GM12878 (cell line): ENCODE measurements at regions not wholly inside any gene's neighbourhood (a gene's known extent, or its start where the extent isn't known, plus 50 kb on each side); places are given as distances from the start of the nearest gene placed in this dataset.

ENCODE experiments used
- CEBPZ ChIP-seq: fragments of 150-350 bp; IDR thresholded peaks from 2 replicates; pipeline ENCODE4 v1.6.1; 2016; ENCODE audit warnings: low read depth, low read length
- CHD4 ChIP-seq: fragments of 200-600 bp; sonication (generic); IDR thresholded peaks from 2 replicates; pipeline ENCODE4 v1.6.1; 2016; ENCODE audit warnings: mild to moderate bottlenecking
- ETV6 ChIP-seq, 2 experiments: fragments of 450-650 bp in 1 of 2; IDR thresholded peaks in 1 of 2; conservative IDR thresholded peaks in 1 of 2; 2 replicates each; pipeline ENCODE4 v1.6.1; 2014; ENCODE audit warnings: antibody characterized with exemption in 1 of 2, borderline replicate concordance in 1 of 2, low read depth in 1 of 2, mild to moderate bottlenecking in 1 of 2, moderate library complexity in 1 of 2
- EZH2 ChIP-seq: IDR thresholded peaks from 2 replicates; pipeline ENCODE4 v1.6.1; 2012; ENCODE audit warnings: low read depth, mild to moderate bottlenecking, control low read depth, inconsistent platforms, low read length, borderline replicate concordance; ENCODE audit not compliant: control insufficient read depth
- HDAC2 ChIP-seq: fragments of 200-600 bp; sonication (generic); IDR thresholded peaks from 2 replicates; pipeline ENCODE4 v1.6.1; 2017
- KDM1A ChIP-seq: fragments of 200-600 bp; sonication (generic); IDR thresholded peaks from 2 replicates; pipeline ENCODE4 v1.6.1; 2016; ENCODE audit warnings: borderline replicate concordance
- MXI1 ChIP-seq: fragments of 150-350 bp; IDR thresholded peaks from 2 replicates; pipeline ENCODE4 v1.6.1; 2011; ENCODE audit warnings: low read depth, mild to moderate bottlenecking, inconsistent platforms, low read length, improper control_type of control experiment
- MYC ChIP-seq: IDR thresholded peaks from 2 replicates; pipeline ENCODE4 v1.6.1; 2011; ENCODE audit warnings: mild to moderate bottlenecking, low read length, moderate library complexity, inconsistent platforms; ENCODE audit not compliant: insufficient read depth, insufficient replicate concordance, insufficient read length, severe bottlenecking
- NFIC ChIP-seq: IDR thresholded peaks from 2 replicates; pipeline ENCODE4 v1.6.1; 2012; ENCODE audit warnings: low read depth, mild to moderate bottlenecking, inconsistent platforms, low read length, moderate library complexity
- TCF7 ChIP-seq: IDR thresholded peaks from 2 replicates; pipeline ENCODE4 v1.6.1; 2014; ENCODE audit warnings: antibody characterized with exemption, borderline replicate concordance
- ZNF217 ChIP-seq: fragments of 450-650 bp; IDR thresholded peaks from 2 replicates; pipeline ENCODE4 v1.6.1; 2017; ENCODE audit warnings: antibody characterized with exemption, mild to moderate bottlenecking
- TF ChIP-seq, protein P1 (sequence below): IDR thresholded peaks from 2 replicates; pipeline ENCODE4 v1.6.1; 2012; ENCODE audit warnings: low read depth, low read length, improper control_type of control experiment
- TF ChIP-seq, protein P2 (sequence below): fragments of 450-650 bp; IDR thresholded peaks from 2 replicates; pipeline ENCODE4 v1.6.1; 2017; ENCODE audit warnings: antibody characterized with exemption, mild to moderate bottlenecking, moderate library complexity
- TF ChIP-seq, protein P3 (sequence below), 3 experiments: IDR thresholded peaks in 2 of 3; conservative IDR thresholded peaks in 1 of 3; 2 replicates each; pipeline ENCODE4 v1.5.1; 2011; ENCODE audit warnings: low read depth in 3 of 3, low read length in 3 of 3, mild to moderate bottlenecking in 3 of 3, control low read depth in 2 of 3, moderate library complexity in 2 of 3, inconsistent platforms in 1 of 3, mixed read lengths in 1 of 3; ENCODE audit not compliant: control insufficient read depth in 2 of 3, insufficient read depth in 1 of 3; ENCODE audit errors: extremely low read depth in 1 of 3

DNA sequence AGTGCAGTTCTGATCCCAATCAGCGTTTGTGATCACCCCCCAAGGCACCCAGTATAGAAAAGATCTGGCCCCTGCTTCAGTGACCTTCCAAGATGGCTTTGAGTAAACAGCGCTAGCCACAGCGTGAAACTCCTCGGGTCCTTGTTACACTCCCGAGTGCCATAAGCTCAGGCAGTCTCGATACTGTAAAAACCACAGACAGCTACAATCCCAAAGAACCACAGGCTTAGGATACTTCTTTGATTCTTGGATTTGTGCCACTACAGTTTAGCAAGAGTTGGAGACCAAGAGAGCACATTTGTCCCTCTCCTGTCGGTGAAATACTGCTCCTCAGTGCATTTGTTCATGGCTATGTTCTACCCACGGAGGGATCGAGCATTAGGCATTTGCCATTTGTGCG is 352.5 kb upstream of the ZNF521 start:
- TF ChIP-seq HDAC2 (no peak), TCF7 (no peak), EZH2 (no peak), KDM1A (no peak), MXI1 (no peak), ZNF217 (no peak), ETV6 (conservative IDR thresholded peaks at IDR 0.05 in 1 of 2, IDR thresholded peaks at IDR 0.05 in 1 of 2; ENCODE audit: borderline replicate concordance in 1 of 2, low read depth in 1 of 2) (no peak), NFIC (no peak), CEBPZ (no peak), CHD4 (no peak), MYC (no peak)
- TF ChIP-seq, protein P1, sequence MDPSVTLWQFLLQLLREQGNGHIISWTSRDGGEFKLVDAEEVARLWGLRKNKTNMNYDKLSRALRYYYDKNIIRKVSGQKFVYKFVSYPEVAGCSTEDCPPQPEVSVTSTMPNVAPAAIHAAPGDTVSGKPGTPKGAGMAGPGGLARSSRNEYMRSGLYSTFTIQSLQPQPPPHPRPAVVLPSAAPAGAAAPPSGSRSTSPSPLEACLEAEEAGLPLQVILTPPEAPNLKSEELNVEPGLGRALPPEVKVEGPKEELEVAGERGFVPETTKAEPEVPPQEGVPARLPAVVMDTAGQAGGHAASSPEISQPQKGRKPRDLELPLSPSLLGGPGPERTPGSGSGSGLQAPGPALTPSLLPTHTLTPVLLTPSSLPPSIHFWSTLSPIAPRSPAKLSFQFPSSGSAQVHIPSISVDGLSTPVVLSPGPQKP, result no peak
- TF ChIP-seq, protein P2, sequence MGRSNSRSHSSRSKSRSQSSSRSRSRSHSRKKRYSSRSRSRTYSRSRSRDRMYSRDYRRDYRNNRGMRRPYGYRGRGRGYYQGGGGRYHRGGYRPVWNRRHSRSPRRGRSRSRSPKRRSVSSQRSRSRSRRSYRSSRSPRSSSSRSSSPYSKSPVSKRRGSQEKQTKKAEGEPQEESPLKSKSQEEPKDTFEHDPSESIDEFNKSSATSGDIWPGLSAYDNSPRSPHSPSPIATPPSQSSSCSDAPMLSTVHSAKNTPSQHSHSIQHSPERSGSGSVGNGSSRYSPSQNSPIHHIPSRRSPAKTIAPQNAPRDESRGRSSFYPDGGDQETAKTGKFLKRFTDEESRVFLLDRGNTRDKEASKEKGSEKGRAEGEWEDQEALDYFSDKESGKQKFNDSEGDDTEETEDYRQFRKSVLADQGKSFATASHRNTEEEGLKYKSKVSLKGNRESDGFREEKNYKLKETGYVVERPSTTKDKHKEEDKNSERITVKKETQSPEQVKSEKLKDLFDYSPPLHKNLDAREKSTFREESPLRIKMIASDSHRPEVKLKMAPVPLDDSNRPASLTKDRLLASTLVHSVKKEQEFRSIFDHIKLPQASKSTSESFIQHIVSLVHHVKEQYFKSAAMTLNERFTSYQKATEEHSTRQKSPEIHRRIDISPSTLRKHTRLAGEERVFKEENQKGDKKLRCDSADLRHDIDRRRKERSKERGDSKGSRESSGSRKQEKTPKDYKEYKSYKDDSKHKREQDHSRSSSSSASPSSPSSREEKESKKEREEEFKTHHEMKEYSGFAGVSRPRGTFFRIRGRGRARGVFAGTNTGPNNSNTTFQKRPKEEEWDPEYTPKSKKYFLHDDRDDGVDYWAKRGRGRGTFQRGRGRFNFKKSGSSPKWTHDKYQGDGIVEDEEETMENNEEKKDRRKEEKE, result no peak
- TF ChIP-seq, protein P3, sequence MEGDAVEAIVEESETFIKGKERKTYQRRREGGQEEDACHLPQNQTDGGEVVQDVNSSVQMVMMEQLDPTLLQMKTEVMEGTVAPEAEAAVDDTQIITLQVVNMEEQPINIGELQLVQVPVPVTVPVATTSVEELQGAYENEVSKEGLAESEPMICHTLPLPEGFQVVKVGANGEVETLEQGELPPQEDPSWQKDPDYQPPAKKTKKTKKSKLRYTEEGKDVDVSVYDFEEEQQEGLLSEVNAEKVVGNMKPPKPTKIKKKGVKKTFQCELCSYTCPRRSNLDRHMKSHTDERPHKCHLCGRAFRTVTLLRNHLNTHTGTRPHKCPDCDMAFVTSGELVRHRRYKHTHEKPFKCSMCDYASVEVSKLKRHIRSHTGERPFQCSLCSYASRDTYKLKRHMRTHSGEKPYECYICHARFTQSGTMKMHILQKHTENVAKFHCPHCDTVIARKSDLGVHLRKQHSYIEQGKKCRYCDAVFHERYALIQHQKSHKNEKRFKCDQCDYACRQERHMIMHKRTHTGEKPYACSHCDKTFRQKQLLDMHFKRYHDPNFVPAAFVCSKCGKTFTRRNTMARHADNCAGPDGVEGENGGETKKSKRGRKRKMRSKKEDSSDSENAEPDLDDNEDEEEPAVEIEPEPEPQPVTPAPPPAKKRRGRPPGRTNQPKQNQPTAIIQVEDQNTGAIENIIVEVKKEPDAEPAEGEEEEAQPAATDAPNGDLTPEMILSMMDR (IDR thresholded peaks at IDR 0.05 in 2 of 3, conservative IDR thresholded peaks at IDR 0.05 in 1 of 3; ENCODE audit: control insufficient read depth in 2 of 3, extremely low read depth in 1 of 3, insufficient read depth in 1 of 3, low read depth in 3 of 3, low read length in 3 of 3), result no peak
